Loucy (cell line): ENCODE measurements at regions not wholly inside any gene's neighbourhood (a gene's known extent, or its start where the extent isn't known, plus 50 kb on each side); places are given as distances from the start of the nearest gene placed in this dataset.

Experiments used
- H2AFZ ChIP-seq: fragments of 200-600 bp; sonication (generic); 2 replicates; pipeline ENCODE4 v1.6.0; 2016; ENCODE audit warnings: antibody characterized with exemption, mild to moderate bottlenecking, low read length, moderate library complexity
- H3F3A ChIP-seq: fragments of 200-600 bp; 2 replicates; pipeline ENCODE4 v1.6.0; 2016; ENCODE audit warnings: antibody characterized with exemption, low read depth, mild to moderate bottlenecking
- H3K27me3 ChIP-seq: fragments of 200-600 bp; sonication (generic); 2 replicates; pipeline ENCODE4 v1.6.1; 2014; ENCODE audit warnings: low read length, mild to moderate bottlenecking; ENCODE audit not compliant: insufficient read depth, poor library complexity, severe bottlenecking
- H3K36me3 ChIP-seq: fragments of 200-600 bp; sonication (generic); 2 replicates; pipeline ENCODE4 v1.6.1; 2016; ENCODE audit warnings: low read length; ENCODE audit not compliant: insufficient read depth
- H3K4me1 ChIP-seq: fragments of 200-600 bp; sonication (generic); 2 replicates; pipeline ENCODE4 v1.5.1; 2014; ENCODE audit warnings: low read length, mild to moderate bottlenecking; ENCODE audit not compliant: insufficient read depth, poor library complexity, severe bottlenecking
- H3K4me2 ChIP-seq: fragments of 200-600 bp; sonication (generic); 2 replicates; pipeline ENCODE4 v1.6.0; 2014; ENCODE audit warnings: antibody characterized with exemption, low read length, low read depth, mild to moderate bottlenecking; ENCODE audit not compliant: poor library complexity, severe bottlenecking
- H3K4me3 ChIP-seq: fragments of 200-600 bp; sonication (generic); 2 replicates; pipeline ENCODE4 v1.5.1; 2014; ENCODE audit warnings: low read length, mild to moderate bottlenecking, mixed read lengths; ENCODE audit not compliant: poor library complexity, severe bottlenecking
- H3K79me2 ChIP-seq: fragments of 200-600 bp; sonication (generic); 2 replicates; pipeline ENCODE4 v1.6.1; 2014; ENCODE audit warnings: low read length; ENCODE audit not compliant: insufficient read depth
- H3K9ac ChIP-seq: fragments of 200-600 bp; sonication (generic); 2 replicates; pipeline ENCODE4 v1.6.0; 2014; ENCODE audit warnings: mild to moderate bottlenecking, low read depth, low read length, moderate library complexity; ENCODE audit not compliant: poor library complexity, severe bottlenecking
- H3K9me2 ChIP-seq: fragments of 200-600 bp; sonication (generic); replicated peaks from 2 replicates; pipeline ENCODE4 v1.6.1; 2016; ENCODE audit warnings: low read depth, low read length, mixed read lengths
- H3K9me3 ChIP-seq: fragments of 200-600 bp; sonication (generic); 2 replicates; pipeline ENCODE4 v1.6.1; 2014; ENCODE audit warnings: mild to moderate bottlenecking, antibody characterized with exemption, low read length, low read depth; ENCODE audit not compliant: insufficient read depth
- H4K20me1 ChIP-seq: fragments of 200-600 bp; sonication (generic); 2 replicates; pipeline ENCODE4 v1.6.0; 2014; ENCODE audit warnings: antibody characterized with exemption, low read length, mild to moderate bottlenecking; ENCODE audit not compliant: insufficient read depth, poor library complexity, severe bottlenecking
- EZH2phosphoT487 ChIP-seq: fragments of 200-600 bp; IDR thresholded peaks from 2 replicates; pipeline ENCODE4 v1.6.1; 2018; ENCODE audit warnings: antibody characterized with exemption, mild to moderate bottlenecking, moderate library complexity, borderline replicate concordance
- TF ChIP-seq, protein P1 (sequence below): fragments of 200-600 bp; sonication (generic); conservative IDR thresholded peaks from 2 replicates; pipeline ENCODE4 v1.5.1; 2014; ENCODE audit warnings: mild to moderate bottlenecking, antibody characterized with exemption, low read length

DNA sequence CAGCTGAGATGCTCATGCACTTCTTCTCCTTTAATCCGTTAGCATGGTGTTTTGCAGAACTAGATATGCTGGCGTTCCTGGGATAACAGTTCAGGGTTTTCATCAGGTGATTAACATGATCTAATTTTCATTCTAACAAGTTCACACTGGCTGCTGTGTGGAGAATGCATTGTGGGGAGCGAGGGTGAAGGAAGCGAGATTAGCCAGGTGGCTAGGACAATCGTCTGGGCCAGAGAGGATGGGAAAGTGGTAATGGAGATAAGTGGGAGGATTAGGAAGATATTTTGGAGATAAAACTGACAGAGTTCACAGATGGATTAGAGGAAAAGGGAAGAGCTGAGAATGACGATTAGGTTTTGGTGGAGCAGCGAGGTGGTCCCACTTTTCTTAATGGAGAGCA, 138.1 kb upstream of the MAGI3 start:
- Histone ChIP-seq H3K9ac (no peak overlapping the region), H4K20me1 (no peaks in the 10 kb centered on the region), H3K27me3 (no peaks in the 10 kb centered on the region), H3K4me1 (no peaks in the 10 kb centered on the region), H3K9me2 (no peaks in the 10 kb centered on the region), H3K4me2 (no peak overlapping the region), H3K79me2 (no peaks in the 10 kb centered on the region), H2AFZ (no peak overlapping the region), H3K9me3 (no peaks in the 10 kb centered on the region), H3K4me3 (no peak overlapping the region), H3F3A (no peaks in the 10 kb centered on the region), H3K36me3 (no peaks in the 10 kb centered on the region)
- TF ChIP-seq, protein P1, sequence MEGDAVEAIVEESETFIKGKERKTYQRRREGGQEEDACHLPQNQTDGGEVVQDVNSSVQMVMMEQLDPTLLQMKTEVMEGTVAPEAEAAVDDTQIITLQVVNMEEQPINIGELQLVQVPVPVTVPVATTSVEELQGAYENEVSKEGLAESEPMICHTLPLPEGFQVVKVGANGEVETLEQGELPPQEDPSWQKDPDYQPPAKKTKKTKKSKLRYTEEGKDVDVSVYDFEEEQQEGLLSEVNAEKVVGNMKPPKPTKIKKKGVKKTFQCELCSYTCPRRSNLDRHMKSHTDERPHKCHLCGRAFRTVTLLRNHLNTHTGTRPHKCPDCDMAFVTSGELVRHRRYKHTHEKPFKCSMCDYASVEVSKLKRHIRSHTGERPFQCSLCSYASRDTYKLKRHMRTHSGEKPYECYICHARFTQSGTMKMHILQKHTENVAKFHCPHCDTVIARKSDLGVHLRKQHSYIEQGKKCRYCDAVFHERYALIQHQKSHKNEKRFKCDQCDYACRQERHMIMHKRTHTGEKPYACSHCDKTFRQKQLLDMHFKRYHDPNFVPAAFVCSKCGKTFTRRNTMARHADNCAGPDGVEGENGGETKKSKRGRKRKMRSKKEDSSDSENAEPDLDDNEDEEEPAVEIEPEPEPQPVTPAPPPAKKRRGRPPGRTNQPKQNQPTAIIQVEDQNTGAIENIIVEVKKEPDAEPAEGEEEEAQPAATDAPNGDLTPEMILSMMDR: no peak
- TF ChIP-seq EZH2phosphoT487: no peak

- H2AFZ ChIP-seq: no peak overlapping the region
- no peak overlapping the region for H3K9ac ChIP-seq
- H3K4me3 ChIP-seq: no peak overlapping the region
- no peaks in the 10 kb centered on the region for H3K9me3 ChIP-seq
- H3K9me2 ChIP-seq: no peaks in the 10 kb centered on the region
- TF ChIP-seq, protein P1: no peak
- TF ChIP-seq EZH2phosphoT487: no peak
- H3K36me3 ChIP-seq: no peaks in the 10 kb centered on the region
- H3F3A ChIP-seq: no peaks in the 10 kb centered on the region
- no peaks in the 10 kb centered on the region for H4K20me1 ChIP-seq
- no peaks in the 10 kb centered on the region for H3K79me2 ChIP-seq
- H3K4me1 ChIP-seq: no peaks in the 10 kb centered on the region
- H3K27me3 ChIP-seq: no peaks in the 10 kb centered on the region
- no peak overlapping the region for H3K4me2 ChIP-seq
Measured at GRCh38 chr1:113253187-113253586, 137.1 kb upstream of the MAGI3 start.

- Histone ChIP-seq H3K4me3 (no peak overlapping the region), H2AFZ (no peak overlapping the region), H3K27me3 (no peaks in the 10 kb centered on the region), H3K4me1 (no peaks in the 10 kb centered on the region), H3K9me3 (no peaks in the 10 kb centered on the region), H3K79me2 (no peaks in the 10 kb centered on the region), H3K4me2 (no peak overlapping the region), H3K36me3 (no peaks in the 10 kb centered on the region), H4K20me1 (no peaks in the 10 kb centered on the region), H3K9me2 (no peaks in the 10 kb centered on the region), H3K9ac (no peak overlapping the region), H3F3A (no peaks in the 10 kb centered on the region)
- no peak for TF ChIP-seq EZH2phosphoT487
- TF ChIP-seq, protein P1: no peak
Measured at GRCh38 chr1:113253590-113253989, 136.7 kb upstream of the MAGI3 start.
